Smooth muscle cell of the brain vasculature (primary cell): ENCODE measurements at regions not wholly inside any gene's neighbourhood (a gene's known extent, or its start where the extent isn't known, plus 50 kb on each side); places are given as distances from the start of the nearest gene placed in this dataset.

Experiments
- DNase-seq: peaks from one replicate; pipeline ENCODE4 v3.0.0-alpha.2; 2012; ENCODE audit warnings: low read depth, low spot score

- no peak for DNase-seq
Measured at GRCh38 chr12:75974323-75975187, 57.0 kb downstream of the PHLDA1 start.

GRCh38 chr12:75971253-75971652 is 60.3 kb downstream of the PHLDA1 start:
- DNase-seq, result no peak

- no peak for DNase-seq
Measured at GRCh38 chr12:75970310-75970709, 61.3 kb downstream of the PHLDA1 start.

- DNase-seq, result no peak
Measured at GRCh38 chr12:75969768-75970167, 61.8 kb downstream of the PHLDA1 start.

GRCh38 chr12:75965661-75966060 is 65.9 kb downstream of the PHLDA1 start:
- no peak for DNase-seq

GRCh38 chr12:75964150-75964549 is 67.4 kb downstream of the PHLDA1 start:
- DNase-seq, result no peak

GRCh38 chr12:75961878-75962277 is 69.7 kb downstream of the PHLDA1 start:
- DNase-seq, result no peak

GRCh38 chr12:75960954-75961661 is 70.5 kb downstream of the PHLDA1 start:
- DNase-seq, result no peak

GRCh38 chr12:75960086-75960910 is 71.3 kb downstream of the PHLDA1 start:
- no peak for DNase-seq

GRCh38 chr12:75959506-75959905 is 72.1 kb downstream of the PHLDA1 start:
- DNase-seq, result no peak

- DNase-seq, result no peak
Measured at GRCh38 chr12:75959060-75959459, 72.5 kb downstream of the PHLDA1 start.

- DNase-seq, result no peak
Measured at GRCh38 chr12:75955251-75955650, 76.3 kb downstream of the PHLDA1 start.

GRCh38 chr12:75954749-75955148 is 76.8 kb downstream of the PHLDA1 start:
- no peak for DNase-seq

GRCh38 chr12:75954041-75954440 is 77.5 kb downstream of the PHLDA1 start:
- DNase-seq, result no peak

- DNase-seq, result no peak
Measured at GRCh38 chr12:75953312-75953906, 78.2 kb downstream of the PHLDA1 start.

- DNase-seq, result no peak
Measured at GRCh38 chr12:75951399-75952278, 79.9 kb downstream of the PHLDA1 start.

GRCh38 chr12:75947156-75947723 is 84.3 kb downstream of the PHLDA1 start:
- no peak for DNase-seq

- DNase-seq, result no peak
Measured at GRCh38 chr12:75945581-75945980, 86.0 kb downstream of the PHLDA1 start.

- no peak for DNase-seq
Measured at GRCh38 chr12:75944905-75945432, 86.6 kb downstream of the PHLDA1 start.
